Activated CD8-positive, alpha-beta T cell treated with anti-CD3 and anti-CD28 coated beads for 36 hours (primary cell): ENCODE measurements at regions not wholly inside any gene's neighbourhood (a gene's known extent, or its start where the extent isn't known, plus 50 kb on each side); places are given as distances from the start of the nearest gene placed in this dataset.

Experiments used
- ATAC-seq: fragments of 200-7000 bp; cut with Tn5 transposase; one replicate; pipeline ENCODE4 v1.10.0; 2021; ENCODE audit warnings: mild to moderate bottlenecking, moderate library complexity
- CTCF ChIA-PET: fragments of 350-600 bp; sonication (Branson Sonifier 250); formaldehyde crosslinking; loops from one replicate; lab custom pipeline; 2021; ENCODE audit warnings: antibody characterized with exemption; lab: Charles Lee
- POLR2A ChIA-PET: fragments of 350-600 bp; sonication (Branson Sonifier 250); formaldehyde crosslinking; loops from one replicate; lab custom pipeline; 2021; ENCODE audit warnings: antibody characterized with exemption; lab: Charles Lee
- DNase-seq: peaks from one replicate; pipeline ENCODE4 v3.0.0-alpha.2; 2020
- H3K27ac Mint-ChIP-seq: one replicate; pipeline ENCODE4 v1.8.0; 2021; ENCODE audit warnings: mild to moderate bottlenecking, mixed read lengths
- H3K27me3 Mint-ChIP-seq: one replicate; pipeline ENCODE4 v1.8.0; 2021; ENCODE audit warnings: mixed read lengths
- H3K36me3 Mint-ChIP-seq: one replicate; pipeline ENCODE4 v1.8.0; 2021; ENCODE audit warnings: low read depth, mixed read lengths
- H3K4me1 Mint-ChIP-seq: one replicate; pipeline ENCODE4 v1.8.0; 2021; ENCODE audit warnings: low read depth, mixed read lengths
- H3K4me3 Mint-ChIP-seq: one replicate; pipeline ENCODE4 v1.8.0; 2021; ENCODE audit warnings: mild to moderate bottlenecking, moderate library complexity, mixed read lengths
- H3K9me3 Mint-ChIP-seq: one replicate; pipeline ENCODE4 v1.8.0; 2021; ENCODE audit warnings: mixed read lengths
- intact Hi-C: fragments of 100-400 bp; cut with micrococcal nuclease; formaldehyde crosslinking; loops from one replicate; pipeline ENCODE4 v1.10.0; 2022
- TF ChIP-seq, protein P1 (sequence below): fragments of 200-600 bp; IDR thresholded peaks from one replicate; pipeline ENCODE4 v1.8.0; 2022; ENCODE audit warnings: antibody characterized with exemption, mild to moderate bottlenecking

DNA sequence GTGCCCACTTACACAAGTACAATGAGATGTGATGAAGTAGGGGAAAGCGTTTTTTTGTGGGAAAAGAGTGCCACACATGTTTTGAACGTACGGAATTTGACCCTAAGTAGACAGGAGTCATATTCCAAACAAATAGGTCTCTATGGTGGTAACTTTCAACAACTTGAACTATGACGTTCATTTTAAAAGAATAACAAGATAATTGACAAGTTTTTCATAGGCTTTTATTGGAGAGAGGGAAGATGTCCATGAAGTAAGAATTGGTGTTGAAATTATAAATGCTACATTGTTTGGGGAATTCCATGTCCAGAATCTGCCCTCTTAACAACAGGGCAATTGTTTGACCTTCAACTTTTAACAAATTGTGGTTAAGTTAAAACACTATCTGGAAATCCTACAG lies 126.5 kb downstream of the GASK1B start:
- intact Hi-C loops: no loop called here

DNA sequence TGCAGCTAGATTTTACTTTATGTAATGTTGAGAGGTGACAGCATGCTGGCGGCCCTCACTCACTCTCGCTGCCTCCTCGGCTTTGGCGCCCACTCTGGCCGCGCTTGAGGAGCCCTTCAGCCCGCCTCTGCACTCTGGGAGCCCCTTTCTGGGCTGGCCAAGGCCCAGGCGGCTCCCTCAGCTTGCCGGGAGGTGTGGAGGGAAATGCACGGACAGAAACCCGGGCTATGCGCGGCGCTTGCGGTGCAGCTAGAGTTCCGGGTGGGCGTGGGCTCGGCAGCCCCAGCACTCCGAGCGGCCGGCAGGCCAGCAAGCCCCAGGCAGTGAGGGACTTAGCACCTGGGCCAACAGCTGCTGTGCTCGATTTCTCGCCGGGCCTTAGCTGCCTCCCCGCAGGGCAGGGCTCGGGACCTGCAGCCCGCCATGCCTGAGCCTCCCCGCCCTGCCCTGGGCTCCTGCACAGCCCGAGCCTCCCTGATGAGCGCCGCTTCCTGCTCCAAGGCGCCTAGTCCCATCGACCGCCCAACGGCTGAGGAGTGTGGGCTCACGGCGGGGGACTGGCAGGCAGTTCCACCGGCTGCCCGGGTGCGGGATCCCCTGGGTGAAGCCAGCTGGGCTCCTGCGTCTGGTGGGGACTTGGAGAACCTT lies 128.7 kb downstream of the GASK1B start:
- TF ChIP-seq, protein P1, sequence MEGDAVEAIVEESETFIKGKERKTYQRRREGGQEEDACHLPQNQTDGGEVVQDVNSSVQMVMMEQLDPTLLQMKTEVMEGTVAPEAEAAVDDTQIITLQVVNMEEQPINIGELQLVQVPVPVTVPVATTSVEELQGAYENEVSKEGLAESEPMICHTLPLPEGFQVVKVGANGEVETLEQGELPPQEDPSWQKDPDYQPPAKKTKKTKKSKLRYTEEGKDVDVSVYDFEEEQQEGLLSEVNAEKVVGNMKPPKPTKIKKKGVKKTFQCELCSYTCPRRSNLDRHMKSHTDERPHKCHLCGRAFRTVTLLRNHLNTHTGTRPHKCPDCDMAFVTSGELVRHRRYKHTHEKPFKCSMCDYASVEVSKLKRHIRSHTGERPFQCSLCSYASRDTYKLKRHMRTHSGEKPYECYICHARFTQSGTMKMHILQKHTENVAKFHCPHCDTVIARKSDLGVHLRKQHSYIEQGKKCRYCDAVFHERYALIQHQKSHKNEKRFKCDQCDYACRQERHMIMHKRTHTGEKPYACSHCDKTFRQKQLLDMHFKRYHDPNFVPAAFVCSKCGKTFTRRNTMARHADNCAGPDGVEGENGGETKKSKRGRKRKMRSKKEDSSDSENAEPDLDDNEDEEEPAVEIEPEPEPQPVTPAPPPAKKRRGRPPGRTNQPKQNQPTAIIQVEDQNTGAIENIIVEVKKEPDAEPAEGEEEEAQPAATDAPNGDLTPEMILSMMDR: no peak
- H3K9me3 Mint-ChIP-seq: peaks cover 5% of the 10 kb centered on the region
- no peaks in the 10 kb centered on the region for H3K36me3 Mint-ChIP-seq
- H3K4me1 Mint-ChIP-seq: no peaks in the 10 kb centered on the region
- ATAC-seq: no peak
- no peak overlapping the region for H3K27ac Mint-ChIP-seq
- no peaks in the 10 kb centered on the region for H3K27me3 Mint-ChIP-seq
- no peak overlapping the region for H3K4me3 Mint-ChIP-seq
- intact Hi-C loops: no loop called here
- CTCF ChIA-PET: no interaction called here
- no peak for DNase-seq
- POLR2A ChIA-PET: no interaction called here

More for the DNA sequence above, 126.5 kb downstream of the GASK1B start:
- Mint-ChIP-seq H3K4me1 (no peaks in the 10 kb centered on the region), H3K4me3 (no peak overlapping the region), H3K27ac (no peak overlapping the region), H3K27me3 (no peaks in the 10 kb centered on the region), H3K36me3 (no peaks in the 10 kb centered on the region), H3K9me3 (peaks cover 6% of the 10 kb centered on the region)
- CTCF ChIA-PET: no interaction called here
- ATAC-seq (no peak), DNase-seq (no peak)
- TF ChIP-seq, protein P1: no peak
- POLR2A ChIA-PET: no interaction called here

DNA sequence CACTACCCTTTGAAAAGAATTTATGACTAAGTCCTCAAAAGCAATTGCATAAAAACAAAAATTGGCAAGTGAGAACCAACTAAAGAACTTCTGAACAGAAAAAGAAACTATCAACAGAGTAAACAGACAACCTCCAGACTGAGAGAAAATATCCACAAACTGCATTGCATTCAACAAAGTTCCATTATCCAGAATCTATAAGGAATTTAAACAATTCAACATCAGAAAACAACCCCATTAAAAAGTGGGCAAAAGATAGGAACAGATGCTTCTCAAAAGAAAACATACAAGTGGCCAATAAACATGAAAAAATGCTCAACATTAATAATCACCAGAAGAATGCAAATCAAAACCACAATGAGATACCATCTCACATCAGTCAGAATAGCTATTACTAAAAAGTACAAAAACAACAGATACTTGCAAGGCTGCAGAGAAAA lies 130.2 kb downstream of the GASK1B start:
- POLR2A ChIA-PET: no interaction called here
- ATAC-seq (no peak), DNase-seq (no peak)
- intact Hi-C loops: no loop called here
- H3K36me3 Mint-ChIP-seq: no peaks in the 10 kb centered on the region
- H3K4me3 Mint-ChIP-seq: no peak overlapping the region
- no peaks in the 10 kb centered on the region for H3K4me1 Mint-ChIP-seq
- peaks cover 7% of the 10 kb centered on the region for H3K9me3 Mint-ChIP-seq
- H3K27ac Mint-ChIP-seq: no peak overlapping the region
- TF ChIP-seq, protein P1: no peak
- no peaks in the 10 kb centered on the region for H3K27me3 Mint-ChIP-seq
- CTCF ChIA-PET: no interaction called here

DNA sequence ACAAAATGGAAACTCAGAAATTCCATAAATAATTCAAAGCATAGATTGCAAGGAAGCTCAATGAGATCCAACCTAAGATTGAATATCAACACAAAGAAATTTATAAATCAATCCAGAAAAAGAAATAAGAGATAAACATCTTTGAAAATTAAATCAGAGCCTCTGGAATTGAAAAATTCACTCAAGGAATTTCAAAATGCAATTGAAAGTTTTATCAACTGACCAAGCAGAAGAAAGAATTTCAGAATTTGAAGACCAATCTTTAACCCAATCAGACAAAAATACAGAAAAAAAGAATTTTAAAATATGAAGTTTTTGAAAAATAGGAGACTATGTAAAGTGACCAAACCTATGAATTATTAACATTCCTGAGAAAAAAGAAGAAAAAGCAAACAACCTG lies 134.1 kb downstream of the GASK1B start:
- peaks cover 7% of the 10 kb centered on the region for H3K9me3 Mint-ChIP-seq
- TF ChIP-seq, protein P1: no peak
- H3K27ac Mint-ChIP-seq: no peak overlapping the region
- H3K4me1 Mint-ChIP-seq: no peaks in the 10 kb centered on the region
- POLR2A ChIA-PET: no interaction called here
- CTCF ChIA-PET: no interaction called here
- DNase-seq: no peak
- intact Hi-C loops: no loop called here
- no peaks in the 10 kb centered on the region for H3K36me3 Mint-ChIP-seq
- H3K4me3 Mint-ChIP-seq: no peak overlapping the region
- H3K27me3 Mint-ChIP-seq: no peaks in the 10 kb centered on the region
- no peak for ATAC-seq

DNA sequence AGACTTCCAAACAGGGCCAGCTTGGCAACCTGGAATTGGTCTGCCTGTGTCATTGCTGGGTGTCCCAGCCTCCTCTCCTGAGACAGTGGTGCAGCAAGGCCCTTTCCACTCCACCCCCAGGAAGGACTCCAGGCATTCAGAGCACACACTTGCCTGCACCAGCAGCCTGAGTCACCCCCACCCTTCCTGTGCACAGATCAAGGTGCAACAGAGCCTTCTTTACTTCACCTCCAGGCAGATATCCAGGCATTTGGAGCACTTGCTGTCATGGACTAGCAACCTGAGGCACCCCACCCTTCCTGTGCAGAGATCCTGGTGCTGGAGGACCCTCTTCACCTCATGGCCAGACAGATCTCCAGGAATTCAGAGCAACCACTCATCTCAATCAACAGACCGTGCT lies 135.8 kb downstream of the GASK1B start:
- no peak overlapping the region for H3K27ac Mint-ChIP-seq
- no peak for DNase-seq
- H3K4me3 Mint-ChIP-seq: no peak overlapping the region
- no peak for ATAC-seq
- no peaks in the 10 kb centered on the region for H3K4me1 Mint-ChIP-seq
- H3K9me3 Mint-ChIP-seq: peaks cover 5% of the 10 kb centered on the region
- POLR2A ChIA-PET: no interaction called here
- CTCF ChIA-PET: no interaction called here
- no peaks in the 10 kb centered on the region for H3K27me3 Mint-ChIP-seq
- intact Hi-C loops: no loop called here
- TF ChIP-seq, protein P1: no peak
- H3K36me3 Mint-ChIP-seq: no peaks in the 10 kb centered on the region
